ENCODE measurements at regions not wholly inside any gene's neighbourhood (a gene's known extent, or its start where the extent isn't known, plus 50 kb on each side); places are given as distances from the start of the nearest gene placed in this dataset.
A peak's percentile ranks its signal among the peaks of the same experiment; 100 is the strongest.
"Not testable (repeated sequence)": the region's sequence is repeated elsewhere in the genome, so short reads cannot be mapped to it uniquely, and the experiment has no call there.

DNA sequence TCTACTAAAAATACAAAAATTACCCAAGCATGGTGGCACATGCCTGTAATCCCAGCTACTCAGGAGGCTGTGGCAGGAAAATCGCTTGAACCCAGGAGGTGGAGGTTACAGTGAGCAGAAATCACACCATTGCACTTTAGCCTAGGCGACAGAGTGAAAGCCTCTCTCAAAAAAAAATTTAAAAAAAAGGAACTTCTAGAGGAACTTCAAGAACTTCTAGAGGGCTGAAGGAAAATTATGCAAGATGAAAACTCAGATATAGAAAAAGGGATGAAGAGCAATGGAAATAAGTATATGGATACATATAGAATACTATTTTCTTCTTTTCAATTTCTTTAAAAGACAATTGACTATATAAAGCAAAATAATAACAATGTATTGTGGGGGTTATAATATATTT, 51.2 kb upstream of the PRR5 start:
- DNase-seq, result no peak

DNA sequence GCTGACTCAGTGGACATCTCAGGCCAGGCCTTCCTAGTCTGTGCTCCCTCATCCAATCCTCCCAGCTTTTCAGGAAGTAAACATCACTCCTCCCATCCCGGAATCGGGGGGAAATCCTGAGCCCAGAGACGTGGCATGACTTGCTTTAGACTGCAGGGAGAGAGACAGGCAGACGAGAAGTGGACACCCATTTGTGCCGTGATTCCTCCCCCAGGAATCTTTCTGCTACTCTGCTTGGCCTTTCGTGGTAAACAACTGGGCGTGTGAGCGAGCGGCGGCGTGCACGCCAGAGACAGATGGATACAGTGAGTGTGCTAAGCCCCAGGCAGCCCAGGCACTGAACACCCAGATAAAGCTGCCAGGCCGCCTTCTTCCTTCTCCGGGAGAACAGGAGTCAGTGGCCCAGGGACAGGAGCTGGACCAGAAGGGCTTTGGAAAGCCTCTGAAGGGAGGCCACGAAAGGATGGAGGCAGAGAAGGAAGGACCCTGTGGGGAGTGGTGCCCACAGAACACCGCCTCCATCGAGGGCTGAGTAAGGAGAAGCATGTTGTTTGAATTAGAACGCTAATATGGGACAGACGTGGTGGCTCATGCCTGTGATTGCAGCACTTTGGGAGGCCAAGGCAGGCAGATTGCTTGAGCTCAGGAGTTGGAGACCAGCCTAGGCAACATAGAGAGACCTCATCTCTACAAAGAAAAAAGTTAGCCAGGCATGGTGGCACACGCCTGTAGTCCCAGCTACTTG, 53.0 kb upstream of the PRR5 start:
- no peak for DNase-seq

DNA sequence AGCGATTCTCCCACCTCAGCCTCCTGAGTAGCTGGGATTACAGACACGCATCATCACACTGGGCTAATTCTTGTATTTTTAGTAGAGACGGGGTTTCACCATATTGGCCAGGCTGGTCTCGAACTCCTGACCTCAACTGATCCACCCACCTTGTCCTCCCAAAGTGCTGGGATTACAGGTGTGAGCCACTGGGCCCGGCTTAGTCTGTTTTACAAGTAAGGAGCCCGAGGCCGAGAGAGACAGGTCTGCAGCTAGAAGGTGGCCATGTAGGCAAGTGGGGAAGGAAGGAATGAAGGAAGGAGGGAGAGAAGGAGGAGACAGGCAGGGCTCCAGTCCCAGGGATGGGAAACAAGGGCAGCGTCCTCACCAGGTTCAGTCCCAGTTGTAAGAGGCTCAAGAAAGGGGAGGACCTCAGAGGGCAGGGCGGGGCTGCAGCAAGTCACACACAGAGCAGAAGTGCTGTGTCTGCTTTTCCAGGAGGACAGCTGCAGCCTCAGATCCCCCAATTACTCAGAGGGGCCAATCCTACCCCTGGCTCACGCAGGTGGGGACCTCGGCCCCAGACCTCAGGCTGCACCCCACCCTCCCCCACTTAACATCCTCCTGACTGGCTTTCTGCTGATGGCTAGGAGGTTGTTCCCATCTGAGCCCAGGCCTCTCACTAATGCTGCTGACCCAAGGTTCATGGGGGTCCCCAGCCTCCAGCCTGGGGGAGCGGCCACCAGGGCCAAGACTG, 53.8 kb upstream of the PRR5 start:
- DNase-seq, result peak in 1 of 2 experiments; percentile 33

DNA sequence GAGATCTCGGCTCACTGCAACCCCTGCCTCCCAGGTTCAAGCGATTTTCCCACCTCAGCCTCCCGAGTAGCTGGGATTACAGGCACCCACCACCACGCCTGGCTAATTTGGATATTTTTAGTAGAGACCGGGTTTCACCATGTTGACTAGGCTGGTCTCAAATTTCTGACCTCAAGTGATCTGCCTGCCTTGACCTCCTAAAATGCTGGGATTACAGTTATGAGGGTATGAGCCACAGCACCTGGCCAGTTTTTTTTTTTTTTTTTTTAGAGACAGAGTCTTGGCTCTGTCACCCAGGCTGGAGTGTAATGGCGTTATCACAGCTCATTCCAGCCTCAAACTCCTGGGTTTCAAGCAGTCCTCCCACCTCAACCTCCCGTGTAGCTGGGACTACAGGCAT, 54.9 kb upstream of the PRR5 start:
- DNase-seq, result no peak

DNA sequence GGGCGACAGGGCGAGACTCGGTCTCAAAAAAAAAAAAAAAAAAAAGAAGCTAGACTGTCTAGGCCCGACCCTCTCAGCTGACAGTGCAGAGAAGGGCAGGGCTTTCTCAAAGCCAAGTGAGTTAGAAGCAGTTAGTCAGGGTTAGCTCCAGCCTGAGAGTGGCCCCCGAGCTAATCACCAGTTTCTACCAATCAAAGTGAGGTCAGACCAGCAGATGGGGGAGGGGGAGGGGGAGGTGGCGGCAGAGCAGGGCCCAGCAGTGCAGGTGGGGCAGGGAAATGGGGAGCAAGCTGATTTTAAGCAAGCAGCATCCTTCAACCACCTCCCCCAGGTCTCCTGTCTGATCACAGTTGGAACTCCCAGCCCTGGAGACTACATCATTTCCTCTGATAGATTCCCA, 55.3 kb upstream of the PRR5 start:
- DNase-seq, result peak in 1 of 2 experiments; percentile 43

DNA sequence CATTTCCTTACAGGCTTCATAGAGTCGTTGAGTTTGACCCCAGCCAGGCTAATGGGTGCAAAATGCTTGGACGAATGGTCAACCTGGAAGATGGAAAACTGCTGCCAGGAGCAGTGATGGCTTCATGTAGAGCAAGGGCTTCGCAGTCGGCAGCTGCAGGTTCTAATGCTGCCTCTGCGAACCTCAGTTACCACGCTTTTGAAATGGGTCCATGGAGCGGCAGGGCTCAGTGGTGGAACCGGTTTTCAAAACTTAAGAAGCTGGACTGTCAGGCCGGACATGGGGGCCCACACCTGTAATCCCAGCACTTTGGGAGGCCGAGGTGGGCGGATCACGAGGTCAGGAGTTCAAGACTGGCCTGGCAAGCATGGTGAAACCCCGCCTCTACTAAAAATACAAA, 55.9 kb upstream of the PRR5 start:
- DNase-seq, result no peak

DNA sequence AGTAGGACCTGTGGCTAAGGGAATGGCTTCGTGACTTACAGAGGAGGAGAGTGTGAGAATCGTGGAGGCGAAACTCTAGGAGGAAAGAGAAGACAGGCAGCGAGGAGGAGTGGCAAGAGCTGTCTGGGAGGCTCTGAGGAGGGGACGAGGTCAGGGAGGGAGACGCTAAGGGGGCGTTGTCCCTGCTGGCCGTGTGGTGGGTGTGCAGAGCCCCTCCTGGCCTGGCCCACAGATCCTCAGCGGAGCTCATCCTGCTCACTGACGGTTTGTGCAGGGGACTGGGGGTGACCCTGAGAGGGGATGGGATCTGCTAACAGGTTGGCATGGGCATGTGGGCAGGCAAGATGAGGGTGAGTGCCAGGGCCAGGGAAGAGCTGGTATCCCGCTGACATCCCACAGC, 56.5 kb upstream of the PRR5 start:
- DNase-seq, result no peak

DNA sequence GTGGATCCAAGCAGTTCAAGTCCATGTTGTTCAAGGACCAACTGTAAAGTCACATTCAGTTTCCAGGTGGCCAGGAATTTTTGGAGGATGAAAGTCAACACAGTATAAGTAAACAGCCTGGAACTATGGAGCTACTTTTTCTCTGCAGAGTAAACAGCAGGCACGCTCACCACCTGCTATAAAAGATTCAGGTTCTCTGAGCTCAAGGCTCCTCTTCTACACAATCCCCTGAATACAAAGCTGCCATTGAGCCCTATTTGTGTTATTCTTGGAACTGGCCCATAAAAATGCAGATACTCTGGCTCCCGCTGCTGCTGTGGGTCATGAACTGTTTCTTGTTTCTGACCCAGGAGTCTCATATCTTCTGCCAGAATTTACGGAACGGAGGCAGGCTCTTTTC, 56.9 kb upstream of the PRR5 start:
- peak; percentile 81 to 86 for DNase-seq

DNA sequence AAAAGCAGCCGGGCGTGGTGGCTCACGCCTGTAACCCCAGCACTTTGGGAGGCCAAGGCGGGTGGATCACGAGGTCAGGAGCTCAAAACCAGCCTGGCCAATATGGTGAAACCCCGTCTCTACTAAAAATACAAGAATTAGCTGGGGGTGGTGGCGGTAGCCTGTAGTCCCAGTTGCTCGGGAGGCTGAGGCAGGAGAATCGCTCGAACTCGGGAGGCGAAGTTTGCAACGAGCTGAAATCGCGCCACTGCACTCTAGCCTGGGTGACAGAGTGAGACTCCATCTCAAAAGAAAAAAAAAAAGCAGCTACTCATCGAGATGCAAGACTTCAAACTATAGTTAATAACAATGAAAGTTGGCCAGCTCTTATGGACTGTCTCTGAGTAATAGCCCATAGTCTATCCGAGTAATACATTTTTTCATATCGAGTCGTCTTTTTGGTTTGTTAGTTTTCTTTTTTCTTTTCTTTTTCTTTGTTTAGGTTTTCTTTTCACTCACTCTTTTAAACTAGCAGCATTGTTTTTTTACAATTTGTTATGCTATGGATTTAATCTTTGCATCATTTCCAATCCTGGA, 58.4 kb upstream of the PRR5 start:
- DNase-seq, result not testable (repeated sequence)

DNA sequence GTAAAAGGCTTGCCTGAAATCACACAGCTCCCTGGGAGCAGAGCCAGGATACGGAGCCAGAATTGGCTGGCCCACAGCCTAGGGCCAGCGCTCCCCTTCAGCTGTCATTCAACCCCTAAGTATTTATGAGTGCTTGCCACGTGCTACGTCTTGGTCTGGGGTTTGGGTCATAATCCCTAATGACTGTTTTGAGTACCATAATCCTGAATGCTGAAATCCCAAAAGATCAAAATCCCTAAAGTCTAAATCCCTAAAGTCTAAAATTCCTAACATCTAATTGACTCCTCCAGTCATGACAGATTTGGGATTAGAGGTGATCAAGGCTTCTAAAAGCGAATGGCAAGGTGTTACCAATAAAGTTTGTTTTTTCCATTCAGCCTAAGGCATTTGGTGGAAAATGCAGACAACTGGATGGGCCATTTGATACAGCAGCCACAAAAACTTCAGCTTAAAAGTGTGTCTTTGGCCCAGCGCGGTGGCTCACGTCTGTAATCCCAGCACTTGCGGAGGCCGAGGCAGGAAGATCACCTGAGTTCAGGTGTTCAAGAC, 59.8 kb upstream of the PRR5 start:
- no peak for DNase-seq

DNA sequence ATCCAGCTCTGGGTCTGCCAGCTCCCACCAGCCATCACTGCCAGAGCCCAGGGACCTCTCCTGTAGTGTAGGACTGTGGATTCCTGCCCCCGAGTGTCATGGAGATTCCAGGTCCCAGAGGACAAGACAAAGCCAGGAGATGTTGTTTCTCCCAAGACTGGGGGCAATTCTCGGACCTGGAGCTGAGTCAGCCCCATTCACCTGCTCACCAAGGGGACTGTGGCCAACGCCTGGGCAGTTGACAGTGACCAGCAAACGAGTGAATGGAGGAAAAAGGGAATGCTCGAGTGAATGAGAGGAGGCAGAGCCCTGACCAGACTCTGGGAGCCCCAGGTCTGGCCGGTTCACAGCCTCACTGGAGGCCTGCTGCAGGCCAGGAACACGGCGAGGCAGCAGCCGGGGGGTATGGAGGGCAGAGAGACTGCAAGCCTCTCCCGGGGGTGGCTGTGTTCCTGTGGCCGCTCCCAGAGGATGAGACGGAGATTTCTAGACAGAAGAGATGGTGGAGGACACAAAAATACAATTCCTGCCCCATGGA, 61.3 kb upstream of the PRR5 start:
- DNase-seq, result no peak

DNA sequence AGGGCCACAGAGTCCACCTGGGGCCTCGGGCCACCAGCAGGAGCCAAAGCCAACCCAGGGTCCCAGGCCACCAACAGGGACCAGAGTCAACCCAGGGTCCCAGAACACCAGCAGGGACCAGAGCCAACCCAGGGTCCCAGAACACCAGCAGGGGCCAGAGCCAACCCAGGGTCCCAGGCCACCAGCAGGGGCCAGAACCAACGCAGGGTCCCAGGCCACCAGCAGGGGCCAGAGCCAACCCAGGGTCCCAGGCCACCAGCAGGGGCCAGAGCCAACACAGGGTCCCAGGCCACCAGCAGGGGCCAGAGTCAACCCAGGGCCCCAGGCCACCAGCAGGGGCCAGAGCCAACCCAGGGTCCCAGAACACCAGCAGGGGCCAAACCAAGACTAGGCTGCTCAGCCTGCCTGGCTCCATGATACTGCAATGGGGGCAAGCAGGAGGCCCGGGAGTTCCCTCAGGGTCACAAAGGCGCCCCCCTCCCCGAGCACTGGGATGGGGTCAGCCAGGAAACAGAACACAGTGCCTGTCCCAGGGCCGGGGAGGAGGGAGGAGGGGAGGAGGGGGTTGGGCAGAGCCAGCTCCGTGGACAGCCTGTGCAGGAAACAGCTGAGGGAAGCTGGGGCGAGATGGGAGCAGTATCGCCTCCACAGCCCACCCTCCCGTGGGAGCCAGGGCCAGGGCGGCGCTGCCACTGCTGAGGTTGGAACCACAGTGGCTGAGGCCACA, 62.0 kb upstream of the PRR5 start:
- DNase-seq, result no peak

DNA sequence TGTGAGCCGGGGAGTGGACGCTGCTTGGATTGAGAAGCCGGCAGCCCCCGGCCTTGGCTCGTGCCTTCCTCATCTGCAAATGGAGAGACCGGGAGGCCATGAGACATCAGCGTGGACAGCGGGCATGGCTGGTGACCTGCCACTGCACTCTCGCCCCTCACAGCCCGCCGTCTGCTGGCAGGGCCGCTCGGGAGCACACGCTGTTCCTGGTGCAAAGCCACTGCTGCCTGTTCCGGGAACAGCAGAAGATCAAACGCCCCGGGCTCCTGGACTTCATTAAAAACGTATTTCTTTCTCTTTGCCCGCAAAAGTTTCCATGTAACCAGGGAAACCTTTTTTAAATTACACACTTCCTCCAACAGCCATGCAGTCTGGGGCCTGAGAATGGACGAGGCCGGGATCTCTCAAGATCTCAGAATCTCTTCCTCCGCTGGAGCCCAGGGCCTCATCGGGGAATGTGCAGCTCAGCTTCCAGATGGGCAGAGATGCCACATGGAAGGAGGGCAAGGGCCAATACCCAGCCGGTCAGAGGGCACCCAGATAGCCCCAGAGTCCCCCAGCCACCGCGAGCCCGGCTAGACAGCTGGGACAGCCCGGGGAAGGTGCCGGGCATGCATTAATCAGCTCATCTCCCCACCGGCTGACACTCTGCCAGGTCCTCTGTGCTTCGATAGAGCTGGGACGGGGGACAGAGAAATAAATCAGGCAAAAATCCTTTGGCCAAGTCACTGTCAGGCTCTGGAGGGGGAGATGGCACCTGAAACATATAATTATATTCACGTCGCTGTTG, 62.8 kb upstream of the PRR5 start:
- no peak for DNase-seq

DNA sequence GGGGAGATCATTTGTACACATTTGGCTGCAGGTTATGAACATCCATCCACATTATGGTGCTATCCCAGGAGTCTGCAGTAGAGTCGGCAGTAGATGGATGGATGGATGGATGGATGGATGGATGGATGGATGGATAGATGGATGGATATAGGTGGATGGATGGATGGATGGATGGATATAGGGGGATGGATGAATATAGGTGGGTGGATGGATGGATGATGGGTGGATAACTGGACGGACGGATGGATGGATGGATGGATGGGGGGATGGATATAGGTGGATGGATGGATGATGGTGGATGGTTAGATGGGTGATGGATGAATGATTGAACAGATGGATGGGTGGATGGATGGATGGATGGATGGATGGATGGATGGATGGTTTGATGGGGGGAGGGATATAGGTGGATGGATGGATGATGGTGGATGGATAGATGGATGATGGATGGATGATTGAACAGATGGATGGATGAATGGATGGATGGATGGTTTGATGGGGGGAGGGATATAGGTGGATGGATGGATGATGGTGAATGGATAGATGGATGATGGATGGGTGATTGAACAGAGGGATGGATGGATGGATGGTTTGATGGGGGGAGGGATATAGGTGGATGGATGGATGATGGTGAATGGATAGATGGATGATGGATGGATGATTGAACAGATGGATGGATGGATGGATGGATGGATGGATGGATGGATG, 65.3 kb upstream of the PRR5 start:
- not testable (repeated sequence) for DNase-seq

DNA sequence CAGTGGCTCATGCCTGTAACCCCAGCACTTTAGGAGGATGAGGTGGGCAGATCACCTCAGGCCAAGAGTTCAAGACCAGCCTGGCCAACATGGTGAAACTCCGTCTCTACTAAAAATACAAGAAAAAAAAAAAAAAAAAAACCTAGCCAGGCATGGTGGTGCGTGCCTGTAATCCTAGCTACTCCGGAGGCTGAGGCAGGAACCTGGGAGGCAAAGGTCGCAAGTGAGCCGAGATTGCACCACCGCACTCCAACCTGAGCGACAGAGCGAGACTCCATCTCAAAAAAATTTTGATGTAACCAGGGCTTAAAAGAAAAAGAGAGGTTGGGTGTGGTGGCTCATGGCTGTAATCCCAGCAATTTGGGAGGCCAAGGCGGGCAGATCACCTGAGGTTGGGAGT, 66.4 kb upstream of the PRR5 start:
- not testable (repeated sequence) for DNase-seq

DNA sequence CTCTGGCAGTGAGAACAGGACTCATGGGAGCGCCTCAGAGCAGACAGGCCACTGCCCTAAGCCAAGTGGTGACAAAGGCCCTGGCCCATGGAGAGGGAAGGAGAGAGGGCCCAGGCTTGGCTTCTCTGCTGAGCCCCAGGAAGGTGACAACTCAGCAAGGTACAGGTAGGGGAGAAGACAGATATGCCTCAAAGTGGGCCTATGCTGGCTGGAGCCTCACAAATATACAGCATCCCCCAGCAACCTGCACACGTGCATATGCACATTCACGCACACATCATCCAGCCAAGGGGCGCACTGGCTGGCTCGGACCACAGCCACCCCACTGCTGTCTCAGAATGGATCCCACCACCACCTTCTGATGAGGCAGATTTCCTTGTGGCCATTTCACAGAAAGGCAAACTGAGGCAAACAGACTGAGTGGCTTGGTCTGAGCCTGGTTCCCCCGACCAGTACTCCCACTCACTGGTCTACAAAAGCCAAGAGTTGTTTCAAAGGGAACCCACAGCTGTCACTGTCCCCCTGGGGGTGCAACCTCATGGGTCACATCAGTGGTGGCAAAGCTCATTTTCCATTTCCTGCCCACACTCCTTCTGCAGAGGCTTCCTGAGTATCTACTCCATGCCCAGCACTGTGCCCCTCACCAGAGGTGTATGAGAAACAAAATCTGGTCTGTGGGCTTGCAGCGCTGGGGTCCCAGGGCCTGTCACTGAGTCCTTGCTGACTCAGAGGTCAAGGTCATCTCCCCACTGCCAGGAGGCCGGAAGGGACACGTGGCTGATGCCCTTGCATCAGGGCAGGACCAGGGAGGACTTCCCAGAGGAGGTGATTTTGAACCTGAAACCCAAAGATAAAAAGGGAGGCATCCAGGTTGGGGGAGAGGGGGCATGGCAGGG, 67.3 kb upstream of the PRR5 start:
- DNase-seq, result no peak

DNA sequence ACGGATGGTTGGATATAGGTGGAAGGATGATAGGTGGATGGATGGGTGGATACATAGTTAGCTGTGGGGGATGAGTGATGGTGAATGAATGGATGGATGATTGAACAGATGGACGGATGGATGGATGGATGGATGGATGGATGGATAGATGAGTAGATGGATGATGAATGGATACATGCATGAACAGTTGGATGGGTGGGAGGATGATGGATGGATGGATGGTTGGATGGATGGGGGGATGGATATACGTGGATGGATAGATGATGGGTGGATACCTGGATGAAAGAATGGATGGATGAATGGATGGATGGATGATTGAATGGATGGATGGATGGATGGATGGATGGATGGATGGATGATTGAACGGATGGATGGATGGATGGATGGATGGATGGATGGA, 68.4 kb upstream of the PRR5 start:
- DNase-seq, result no peak

DNA sequence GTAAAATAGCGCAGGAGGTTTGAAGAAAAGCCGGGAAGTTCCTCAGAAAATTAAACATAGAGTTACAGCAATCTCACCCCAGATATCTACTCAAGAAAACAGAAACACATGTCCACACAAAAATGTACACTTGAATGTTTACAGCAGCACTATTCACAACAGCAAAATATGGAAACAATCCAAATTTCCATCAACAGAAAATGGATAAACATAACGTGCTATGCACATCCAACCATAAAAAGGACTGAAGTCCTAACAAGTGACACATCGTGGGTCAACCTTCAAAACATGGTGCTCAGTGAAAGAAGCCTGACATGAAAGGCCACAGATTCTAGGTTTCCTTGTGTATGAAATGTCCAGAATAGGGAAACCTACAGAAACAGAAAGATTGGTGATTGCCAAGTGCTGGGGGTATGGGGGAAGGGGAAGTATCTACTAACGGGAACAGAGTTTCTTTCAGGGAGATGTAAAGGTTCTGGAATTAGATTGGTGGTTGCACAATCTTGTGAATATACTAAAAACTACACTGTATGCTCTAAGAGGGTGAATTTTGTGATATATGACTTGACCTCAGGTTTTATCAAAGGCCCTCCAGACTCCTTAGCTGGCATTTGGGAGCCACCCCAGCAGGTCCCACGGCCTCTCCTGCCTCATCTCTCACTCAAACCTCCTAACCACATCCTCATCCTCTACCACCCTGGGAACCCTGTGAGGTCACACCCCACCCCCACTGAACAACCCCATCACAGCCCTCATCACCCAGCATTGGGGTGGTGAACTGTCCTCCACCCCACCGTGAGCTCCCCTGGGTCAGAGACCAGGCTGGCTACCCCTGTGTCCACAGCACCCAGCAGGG, 69.2 kb upstream of the PRR5 start:
- no peak for DNase-seq

DNA sequence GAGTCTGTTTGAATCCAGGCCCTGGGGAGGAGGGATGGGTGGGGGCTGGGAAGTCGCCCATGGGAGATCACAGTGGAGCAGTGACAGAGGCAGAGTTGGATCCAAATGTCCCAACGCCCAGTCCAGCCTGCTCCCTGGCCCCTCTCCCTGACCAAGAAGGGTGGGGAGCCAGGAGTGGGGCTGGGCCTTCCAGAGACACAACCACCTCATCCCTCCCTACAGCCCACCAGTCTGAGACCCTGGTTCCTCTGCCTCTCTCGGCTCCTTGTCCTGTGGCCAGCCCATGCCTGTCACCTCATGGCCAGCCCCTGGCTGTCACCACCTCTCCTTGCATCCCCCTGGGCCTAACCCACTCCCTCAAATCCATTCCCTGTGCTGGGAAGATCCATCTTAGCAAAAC, 71.2 kb upstream of the PRR5 start:
- no peak for DNase-seq
